ENCODE measurements at regions not wholly inside any gene's neighbourhood (a gene's known extent, or its start where the extent isn't known, plus 50 kb on each side); places are given as distances from the start of the nearest gene placed in this dataset.

GRCh38 chr3:84136425-84136824 is 822.4 kb upstream of the CADM2 start:
- TF ChIP-seq TAF1 (IDR thresholded peaks at IDR 0.05; ENCODE audit: borderline replicate concordance, low read depth, low read length), result no peak
- TF ChIP-seq POLR2AphosphoS5 (IDR thresholded peaks at IDR 0.05; ENCODE audit: low read depth, low read length), result no peak
- TF ChIP-seq POLR2A (IDR thresholded peaks at IDR 0.05; ENCODE audit: low read depth, low read length), result no peak

All from GM12892 (cell line).